Kidney (tissue), 13 donors: ENCODE measurements at regions not wholly inside any gene's neighbourhood (a gene's known extent, or its start where the extent isn't known, plus 50 kb on each side); places are given as distances from the start of the nearest gene placed in this dataset.

Experiments
- DNase-seq, 5 donors: peaks; one replicate each; pipeline ENCODE4 v3.0.0-alpha.2; 2013 to 2020
- FAIRE-seq: peaks from 2 replicates; lab custom pipeline; 2012; peaks lifted over from hg19 to GRCh38; lab: Jason Lieb, UNC
- H3K27ac ChIP-seq, 2 donors: one replicate each; pipeline ENCODE4 v1.7.0; 2013; ENCODE audit warnings: low read depth in 2 of 2, low read length in 2 of 2, inconsistent platforms in 1 of 2
- H3K27me3 ChIP-seq: one replicate; pipeline ENCODE4 v1.7.1; 2013; ENCODE audit warnings: low read length, inconsistent platforms; ENCODE audit not compliant: control insufficient read depth, insufficient read depth
- H3K36me3 ChIP-seq, 3 donors: one replicate each; pipeline versions ENCODE4 v1.7.0 to v1.7.1; 2013; ENCODE audit warnings: low read length in 3 of 3, control low read depth in 1 of 3, inconsistent platforms in 1 of 3; ENCODE audit not compliant: insufficient read depth in 3 of 3, control insufficient read depth in 2 of 3
- H3K4me1 ChIP-seq, 3 donors: one replicate each; pipeline versions ENCODE4 v1.7.0 to v1.7.1; 2013; ENCODE audit warnings: low read length in 3 of 3, inconsistent platforms in 1 of 3, low read depth in 1 of 3; ENCODE audit not compliant: control insufficient read depth in 2 of 3, insufficient read depth in 2 of 3
- H3K4me3 ChIP-seq, 3 donors: one replicate each; pipeline versions ENCODE4 v1.7.0 to v1.8.1; 2013; ENCODE audit warnings: low read length in 3 of 3, control low read depth in 1 of 3, inconsistent platforms in 1 of 3
- H3K9ac ChIP-seq, 3 donors: one replicate each; pipeline versions ENCODE4 v1.7.0 to v1.7.1; 2013; ENCODE audit warnings: low read length in 3 of 3, control low read depth in 1 of 3, inconsistent platforms in 1 of 3
- H3K9me3 ChIP-seq, 3 donors: one replicate each; pipeline versions ENCODE4 v1.7.0 to v1.7.1; 2013; ENCODE audit warnings: low read length in 3 of 3, control low read depth in 1 of 3, inconsistent platforms in 1 of 3; ENCODE audit not compliant: control insufficient read depth in 2 of 3, insufficient read depth in 1 of 3
- CTCF ChIP-seq: IDR thresholded peaks from 3 replicates; pipeline ENCODE4 v1.5.1; 2012; ENCODE audit warnings: mild to moderate bottlenecking, moderate library complexity, borderline replicate concordance; ENCODE audit not compliant: insufficient read depth; ENCODE audit errors: extremely low read depth
- intact Hi-C: fragments of 100-400 bp; cut with DNase I; formaldehyde crosslinking; loops from one replicate; pipeline ENCODE4 v1.11.1; 2022
- donor health status: control.
- donor health status: control.
- donor health status: control.
- donor health status: control.
- donor health status: control.
- donor health status: DM: yes; HTN: yes; CAD: no.
- donor health status: Normal renal cell carcinoma (clear cell type).

- peaks cover 4 to 67% (median 43%) of the 10 kb centered on the region in 3 donors for H3K4me1 ChIP-seq
- DNase-seq (peak; percentile 91 to 96 (median 92)), FAIRE-seq (no peak)
- no peak for TF ChIP-seq CTCF
- peak overlapping the region in 1 of 3 donors; percentile 17 for H3K9ac ChIP-seq
- H3K27me3 ChIP-seq: no peaks in the 10 kb centered on the region
- H3K27ac ChIP-seq: peak overlapping the region in 1 of 2 donors; percentile 47
- no peaks in the 10 kb centered on the region for H3K9me3 ChIP-seq
- no peak overlapping the region for H3K4me3 ChIP-seq
- H3K36me3 ChIP-seq: peaks cover 0 to 5% (median 2%) of the 10 kb centered on the region in 3 donors
- intact Hi-C loops: no loop called here
Measured at GRCh38 chr12:124509676-124510300, 57.6 kb downstream of the NCOR2 start.

DNA sequence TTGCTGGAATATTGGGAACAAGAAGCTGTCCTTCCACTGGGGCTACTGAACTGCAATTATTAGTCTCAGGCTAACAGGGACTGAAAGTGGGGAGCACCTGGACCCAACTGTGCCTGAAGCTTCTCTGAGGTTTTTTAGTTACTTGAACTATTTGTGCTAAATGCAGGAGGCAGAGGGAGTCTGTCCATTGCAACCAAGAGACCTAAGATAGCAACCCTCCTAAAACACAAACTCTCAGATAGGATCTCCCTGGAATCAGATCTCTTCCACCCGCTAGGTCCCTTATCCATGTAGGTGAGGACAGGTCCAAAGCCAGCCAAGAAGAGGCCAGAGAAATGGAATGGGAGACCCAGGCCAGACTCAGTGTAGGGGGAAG lies 58.1 kb downstream of the NCOR2 start:
- no peaks in the 10 kb centered on the region for H3K9me3 ChIP-seq
- TF ChIP-seq CTCF: no peak
- H3K4me3 ChIP-seq: no peak overlapping the region
- H3K27me3 ChIP-seq: no peaks in the 10 kb centered on the region
- peak overlapping the region in 1 of 3 donors; percentile 17 for H3K9ac ChIP-seq
- DNase-seq: peak in 1 of 5 donors; percentile 42
- H3K36me3 ChIP-seq: peaks cover 0 to 4% (median 2%) of the 10 kb centered on the region in 3 donors
- H3K27ac ChIP-seq: peak overlapping the region; percentile 5 to 86
- FAIRE-seq: no peak
- intact Hi-C loops: no loop called here
- peaks cover 6 to 71% (median 43%) of the 10 kb centered on the region in 3 donors for H3K4me1 ChIP-seq

GRCh38 chr12:124508381-124509079 lies 58.9 kb downstream of the NCOR2 start:
- DNase-seq: peak in 3 of 5 donors; percentile 54 to 84 (median 57)
- intact Hi-C loops: no loop called here
- no peak for FAIRE-seq
- H3K4me3 ChIP-seq: no peak overlapping the region
- H3K27me3 ChIP-seq: no peaks in the 10 kb centered on the region
- no peaks in the 10 kb centered on the region for H3K9me3 ChIP-seq
- no peak for TF ChIP-seq CTCF
- H3K27ac ChIP-seq: peak overlapping the region; percentile 32 to 86
- H3K9ac ChIP-seq: no peak overlapping the region
- H3K4me1 ChIP-seq: peaks cover 7 to 67% (median 43%) of the 10 kb centered on the region in 3 donors
- peaks cover 0 to under 1% (median 0%) of the 10 kb centered on the region in 3 donors for H3K36me3 ChIP-seq
